ENCODE measurements at regions not wholly inside any gene's neighbourhood (a gene's known extent, or its start where the extent isn't known, plus 50 kb on each side); places are given as distances from the start of the nearest gene placed in this dataset.

DNA sequence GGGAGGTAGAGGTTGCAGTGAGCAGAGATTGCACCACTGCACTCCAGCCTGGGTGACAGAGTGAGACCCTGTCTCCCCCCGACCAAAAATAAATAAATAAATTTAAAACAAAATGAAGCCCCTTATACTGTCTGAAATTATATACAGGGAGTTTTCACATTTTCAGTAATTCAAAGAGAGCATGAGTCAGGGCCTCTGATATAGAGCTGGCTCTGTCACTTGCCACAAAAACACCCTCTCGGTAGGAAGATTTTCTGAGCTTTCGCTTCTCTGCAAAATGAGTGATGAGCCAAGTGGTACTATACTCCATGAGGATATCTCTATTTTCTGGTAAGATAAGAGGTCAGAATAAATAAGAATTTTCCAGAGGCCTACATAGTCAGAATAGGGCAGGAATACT is 462.9 kb downstream of the COG6 start:
- no peaks in the 10 kb centered on the region for H3K36me3 ChIP-seq (ENCODE audit: control insufficient read depth, insufficient read depth, low read length)
- H3K4me1 ChIP-seq (ENCODE audit: control insufficient read depth, insufficient read depth, low read length) = peaks cover 14% of the 10 kb centered on the region
- H3K4me3 ChIP-seq (ENCODE audit: low read depth, low read length) = no peak overlapping the region
- H3K9me3 ChIP-seq (ENCODE audit: control insufficient read depth, insufficient read depth, low read depth, low read length) = peaks cover 9% of the 10 kb centered on the region; the same call in 1 of the 2 replicates
- no peak overlapping the region for H3K9ac ChIP-seq (ENCODE audit: low read length)
- H3K27ac ChIP-seq (ENCODE audit: low read depth, low read length) = no peak overlapping the region
- H3K27me3 ChIP-seq (ENCODE audit: control insufficient read depth, insufficient read depth, low read length) = no peaks in the 10 kb centered on the region

DNA sequence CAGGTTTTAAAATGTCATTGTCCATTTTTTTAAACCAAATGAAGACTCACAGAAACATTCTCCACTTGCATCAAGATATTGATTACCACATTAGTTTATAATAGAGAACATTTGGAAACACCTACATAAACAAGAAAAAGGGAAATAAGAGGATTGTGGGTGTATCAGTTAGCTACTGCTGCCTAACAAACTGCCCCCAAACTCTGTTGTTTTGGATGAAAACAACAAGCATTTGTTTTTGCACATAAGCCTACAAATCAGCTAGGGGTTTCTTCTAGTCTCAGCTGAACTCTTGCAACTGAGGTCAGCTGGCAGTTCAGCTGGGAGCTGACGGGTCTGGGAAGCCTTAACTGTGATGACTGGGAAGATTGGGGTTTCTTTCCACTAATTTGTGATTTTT is 464.4 kb downstream of the COG6 start:
- Histone ChIP-seq H3K27me3 (ENCODE audit: control insufficient read depth, insufficient read depth, low read length) (no peaks in the 10 kb centered on the region), H3K27ac (ENCODE audit: low read depth, low read length) (no peak overlapping the region), H3K4me3 (ENCODE audit: low read depth, low read length) (no peak overlapping the region), H3K4me1 (ENCODE audit: control insufficient read depth, insufficient read depth, low read length) (peaks cover 14% of the 10 kb centered on the region), H3K9me3 (ENCODE audit: control insufficient read depth, insufficient read depth, low read depth, low read length) (peaks cover 9% of the 10 kb centered on the region; the same call in 1 of the 2 replicates), H3K9ac (ENCODE audit: low read length) (no peak overlapping the region), H3K36me3 (ENCODE audit: control insufficient read depth, insufficient read depth, low read length) (no peaks in the 10 kb centered on the region)

DNA sequence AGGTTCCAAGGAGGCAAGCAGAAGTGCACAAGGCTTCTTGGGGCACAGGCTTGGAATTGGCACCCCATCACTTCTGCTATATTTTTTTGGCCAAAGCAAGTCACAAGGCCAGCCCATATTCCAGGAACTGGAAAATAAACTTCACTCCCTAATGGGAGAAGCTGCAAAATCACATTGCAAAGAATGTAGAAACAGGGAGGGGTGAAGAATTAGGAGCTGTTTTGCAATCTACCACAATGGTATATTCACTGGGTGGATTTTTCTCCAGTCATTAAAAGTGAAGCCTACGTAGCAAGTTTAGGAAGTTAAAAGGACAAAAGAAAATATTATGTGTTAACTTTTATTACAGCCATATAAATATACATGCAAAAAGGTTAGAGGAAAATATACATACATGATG is 464.8 kb downstream of the COG6 start:
- no peak overlapping the region for H3K27ac ChIP-seq (ENCODE audit: low read depth, low read length)
- H3K9me3 ChIP-seq (ENCODE audit: control insufficient read depth, insufficient read depth, low read depth, low read length) = peaks cover 9% of the 10 kb centered on the region; the same call in 1 of the 2 replicates
- H3K4me3 ChIP-seq (ENCODE audit: low read depth, low read length) = no peak overlapping the region
- H3K9ac ChIP-seq (ENCODE audit: low read length) = no peak overlapping the region
- no peaks in the 10 kb centered on the region for H3K36me3 ChIP-seq (ENCODE audit: control insufficient read depth, insufficient read depth, low read length)
- H3K27me3 ChIP-seq (ENCODE audit: control insufficient read depth, insufficient read depth, low read length) = no peaks in the 10 kb centered on the region
- peaks cover 12% of the 10 kb centered on the region for H3K4me1 ChIP-seq (ENCODE audit: control insufficient read depth, insufficient read depth, low read length)

DNA sequence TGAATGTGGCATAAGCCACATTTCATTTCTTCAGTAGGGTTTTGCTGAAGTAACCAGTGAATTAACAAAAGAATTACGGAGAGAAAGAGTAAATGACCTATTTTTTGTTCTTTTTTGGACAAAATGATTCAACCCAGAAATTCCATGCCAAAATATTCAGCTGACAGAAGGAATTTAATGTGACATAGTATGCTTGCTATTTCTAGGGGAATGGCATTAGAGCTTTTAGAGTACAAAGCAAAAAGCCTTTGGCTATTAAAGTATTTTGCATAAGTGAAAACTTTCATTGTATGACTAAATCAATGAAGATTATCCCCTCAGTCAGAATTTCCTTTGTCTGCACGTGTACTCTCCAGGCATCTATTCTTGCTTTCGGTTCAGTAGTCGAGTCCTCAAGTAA is 465.3 kb downstream of the COG6 start:
- Histone ChIP-seq H3K4me3 (ENCODE audit: low read depth, low read length) (no peak overlapping the region), H3K36me3 (ENCODE audit: control insufficient read depth, insufficient read depth, low read length) (no peaks in the 10 kb centered on the region), H3K9me3 (ENCODE audit: control insufficient read depth, insufficient read depth, low read depth, low read length) (peaks cover 9% of the 10 kb centered on the region; the same call in 1 of the 2 replicates), H3K27me3 (ENCODE audit: control insufficient read depth, insufficient read depth, low read length) (no peaks in the 10 kb centered on the region), H3K4me1 (ENCODE audit: control insufficient read depth, insufficient read depth, low read length) (peaks cover 7% of the 10 kb centered on the region), H3K9ac (ENCODE audit: low read length) (no peak overlapping the region), H3K27ac (ENCODE audit: low read depth, low read length) (no peak overlapping the region)

DNA sequence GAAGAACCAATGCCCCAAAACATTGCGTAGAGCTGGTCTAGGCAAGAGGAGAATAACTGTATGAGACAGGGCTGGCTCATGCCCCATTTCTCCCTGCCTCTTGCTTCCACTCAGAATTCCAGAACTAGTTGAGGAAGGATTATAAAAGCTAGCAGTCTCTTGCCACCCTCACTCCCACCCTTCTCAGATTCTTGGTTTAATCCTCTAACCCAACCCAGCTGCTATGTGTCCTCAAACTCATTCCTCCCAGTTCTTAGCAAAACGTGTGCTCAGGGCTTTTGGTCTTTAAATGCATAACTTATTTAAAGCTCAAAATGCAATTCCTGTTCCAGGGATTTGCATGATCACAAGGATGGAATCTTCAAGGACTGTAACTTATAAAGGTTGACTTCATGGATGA is 466.3 kb downstream of the COG6 start:
- Histone ChIP-seq H3K4me3 (ENCODE audit: low read depth, low read length) (no peak overlapping the region), H3K9me3 (ENCODE audit: control insufficient read depth, insufficient read depth, low read depth, low read length) (peaks cover 9% of the 10 kb centered on the region; the same call in 1 of the 2 replicates), H3K9ac (ENCODE audit: low read length) (no peak overlapping the region), H3K27me3 (ENCODE audit: control insufficient read depth, insufficient read depth, low read length) (no peaks in the 10 kb centered on the region), H3K36me3 (ENCODE audit: control insufficient read depth, insufficient read depth, low read length) (no peaks in the 10 kb centered on the region), H3K4me1 (ENCODE audit: control insufficient read depth, insufficient read depth, low read length) (0 out of 2 replicates have a peak, but pooled peaks cover 7% of the 10 kb centered on the region), H3K27ac (ENCODE audit: low read depth, low read length) (no peak overlapping the region)

DNA sequence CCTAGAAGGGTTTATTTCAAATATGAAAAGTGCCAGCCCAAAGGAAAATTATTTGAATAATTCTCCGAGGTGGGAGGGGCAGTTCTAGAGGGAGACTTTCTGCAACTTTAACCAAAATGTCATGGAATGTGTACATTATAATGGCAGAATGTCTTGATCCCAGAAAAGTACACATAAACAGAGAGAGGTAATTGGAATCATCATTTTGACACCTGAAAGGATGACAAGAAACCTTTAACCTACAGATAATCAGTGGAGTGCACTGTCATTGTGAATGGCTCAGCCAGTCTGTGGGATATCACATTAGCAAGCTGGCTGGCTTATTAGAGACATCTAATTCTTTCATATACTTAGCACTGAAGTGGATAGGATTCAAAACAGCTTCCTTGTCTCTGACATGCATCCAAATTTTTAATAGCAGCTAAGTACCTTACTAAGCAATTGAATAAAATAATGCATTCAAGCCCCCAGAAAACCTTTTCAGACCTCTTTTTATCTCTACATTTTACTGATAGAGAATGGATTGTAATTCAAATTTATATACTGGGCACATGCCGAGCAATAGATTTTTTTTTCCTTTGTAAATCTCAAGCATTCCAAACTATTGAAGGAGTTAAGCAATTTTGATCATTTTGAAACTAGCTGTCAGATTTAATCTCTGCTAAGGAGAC is 468.6 kb downstream of the COG6 start:
- Histone ChIP-seq H3K4me1 (ENCODE audit: control insufficient read depth, insufficient read depth, low read length) (0 out of 2 replicates have a peak, but pooled peaks cover 7% of the 10 kb centered on the region), H3K9ac (ENCODE audit: low read length) (no peak overlapping the region), H3K27me3 (ENCODE audit: control insufficient read depth, insufficient read depth, low read length) (no peaks in the 10 kb centered on the region), H3K9me3 (ENCODE audit: control insufficient read depth, insufficient read depth, low read depth, low read length) (peaks cover 13% of the 10 kb centered on the region), H3K36me3 (ENCODE audit: control insufficient read depth, insufficient read depth, low read length) (no peaks in the 10 kb centered on the region), H3K27ac (ENCODE audit: low read depth, low read length) (no peak overlapping the region), H3K4me3 (ENCODE audit: low read depth, low read length) (no peak overlapping the region)

DNA sequence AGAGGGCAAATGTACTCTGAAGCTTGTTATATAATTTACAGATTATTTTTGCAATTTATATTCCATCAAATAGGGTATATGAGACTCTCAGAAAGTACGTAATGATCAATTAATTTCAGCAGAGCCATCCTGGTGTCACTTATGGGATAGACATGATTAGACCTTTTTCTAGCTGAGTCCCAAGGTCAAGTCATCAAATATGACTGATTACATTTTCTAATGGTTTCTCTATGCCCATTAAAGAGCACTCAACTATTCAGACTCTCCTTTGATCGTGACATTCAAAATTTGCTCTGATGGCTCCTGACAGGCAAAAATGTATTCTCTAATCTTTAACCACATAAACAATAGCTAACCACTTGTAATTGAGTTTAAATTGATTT is 469.2 kb downstream of the COG6 start:
- H3K4me3 ChIP-seq (ENCODE audit: low read depth, low read length) = no peak overlapping the region
- 0 out of 2 replicates have a peak, but pooled peaks cover 7% of the 10 kb centered on the region for H3K4me1 ChIP-seq (ENCODE audit: control insufficient read depth, insufficient read depth, low read length)
- peaks cover 14% of the 10 kb centered on the region for H3K9me3 ChIP-seq (ENCODE audit: control insufficient read depth, insufficient read depth, low read depth, low read length)
- H3K36me3 ChIP-seq (ENCODE audit: control insufficient read depth, insufficient read depth, low read length) = no peaks in the 10 kb centered on the region
- H3K27me3 ChIP-seq (ENCODE audit: control insufficient read depth, insufficient read depth, low read length) = no peaks in the 10 kb centered on the region
- no peak overlapping the region for H3K9ac ChIP-seq (ENCODE audit: low read length)
- no peak overlapping the region for H3K27ac ChIP-seq (ENCODE audit: low read depth, low read length)

DNA sequence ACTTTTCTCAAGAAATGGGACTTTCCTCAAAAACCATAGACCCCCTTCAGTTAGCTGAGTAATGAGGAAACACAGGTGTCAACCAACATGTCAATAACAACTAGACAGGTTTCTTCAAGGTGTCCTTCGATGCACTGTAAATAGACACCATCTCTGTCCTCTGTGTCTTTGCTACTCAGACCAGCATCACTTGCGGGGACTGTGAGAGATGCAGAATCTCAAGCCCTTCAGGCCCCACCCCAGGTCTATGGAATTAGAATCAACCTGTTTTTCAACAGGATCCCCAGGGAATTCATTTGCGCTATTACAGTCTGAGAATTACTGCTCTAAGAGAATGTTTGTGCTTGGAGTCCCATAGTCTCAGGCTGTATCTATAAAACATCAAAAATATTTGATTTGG is 469.9 kb downstream of the COG6 start:
- peaks cover 8% of the 10 kb centered on the region for H3K9me3 ChIP-seq (ENCODE audit: control insufficient read depth, insufficient read depth, low read depth, low read length)
- H3K4me1 ChIP-seq (ENCODE audit: control insufficient read depth, insufficient read depth, low read length) = 0 out of 2 replicates have a peak, but pooled peaks cover 7% of the 10 kb centered on the region
- H3K27ac ChIP-seq (ENCODE audit: low read depth, low read length) = no peak overlapping the region
- H3K4me3 ChIP-seq (ENCODE audit: low read depth, low read length) = no peak overlapping the region
- H3K27me3 ChIP-seq (ENCODE audit: control insufficient read depth, insufficient read depth, low read length) = no peaks in the 10 kb centered on the region
- no peak overlapping the region for H3K9ac ChIP-seq (ENCODE audit: low read length)
- H3K36me3 ChIP-seq (ENCODE audit: control insufficient read depth, insufficient read depth, low read length) = no peaks in the 10 kb centered on the region

DNA sequence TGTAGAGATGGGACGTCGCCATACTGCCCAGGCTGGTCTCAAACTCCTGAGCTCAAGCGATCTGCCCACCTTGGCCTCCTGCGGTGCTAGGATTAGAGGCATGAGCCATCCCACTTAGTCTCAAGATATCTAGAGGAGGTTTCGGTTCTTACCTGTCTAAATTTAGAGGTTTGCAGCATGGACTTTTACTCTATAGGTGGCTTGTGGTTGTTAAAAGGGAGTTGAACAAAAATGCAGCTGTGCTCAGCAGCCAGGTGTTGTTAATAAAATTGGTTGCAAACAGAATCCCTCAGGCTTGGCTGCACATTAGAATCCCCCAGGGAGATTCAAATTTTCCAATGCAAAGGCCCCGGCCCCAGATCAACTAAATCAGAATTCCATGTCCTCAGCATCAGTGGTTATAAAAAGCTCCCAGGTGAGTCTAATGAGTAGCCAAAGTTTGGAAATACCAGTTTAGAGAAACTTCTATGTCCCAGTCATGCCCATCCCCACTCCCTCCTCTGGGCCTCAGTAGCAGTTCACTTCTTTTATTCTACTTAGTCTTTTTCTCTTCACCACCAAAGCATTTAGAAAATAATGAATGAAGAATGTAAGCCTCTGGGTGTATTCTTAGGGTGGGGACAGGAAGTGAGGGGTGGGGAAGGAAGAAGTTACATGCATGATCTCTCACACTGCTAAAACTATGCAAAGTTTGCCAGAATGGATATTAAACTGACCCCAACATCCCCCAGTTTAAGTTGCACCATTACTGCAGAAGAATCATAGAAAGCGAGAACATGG is 471.0 kb downstream of the COG6 start:
- no peak overlapping the region for H3K9ac ChIP-seq (ENCODE audit: low read length)
- H3K27me3 ChIP-seq (ENCODE audit: control insufficient read depth, insufficient read depth, low read length) = no peaks in the 10 kb centered on the region
- H3K9me3 ChIP-seq (ENCODE audit: control insufficient read depth, insufficient read depth, low read depth, low read length) = peaks cover 8% of the 10 kb centered on the region
- no peak overlapping the region for H3K4me3 ChIP-seq (ENCODE audit: low read depth, low read length)
- 0 out of 2 replicates have a peak, but pooled peaks cover 7% of the 10 kb centered on the region for H3K4me1 ChIP-seq (ENCODE audit: control insufficient read depth, insufficient read depth, low read length)
- no peak overlapping the region for H3K27ac ChIP-seq (ENCODE audit: low read depth, low read length)
- no peaks in the 10 kb centered on the region for H3K36me3 ChIP-seq (ENCODE audit: control insufficient read depth, insufficient read depth, low read length)

DNA sequence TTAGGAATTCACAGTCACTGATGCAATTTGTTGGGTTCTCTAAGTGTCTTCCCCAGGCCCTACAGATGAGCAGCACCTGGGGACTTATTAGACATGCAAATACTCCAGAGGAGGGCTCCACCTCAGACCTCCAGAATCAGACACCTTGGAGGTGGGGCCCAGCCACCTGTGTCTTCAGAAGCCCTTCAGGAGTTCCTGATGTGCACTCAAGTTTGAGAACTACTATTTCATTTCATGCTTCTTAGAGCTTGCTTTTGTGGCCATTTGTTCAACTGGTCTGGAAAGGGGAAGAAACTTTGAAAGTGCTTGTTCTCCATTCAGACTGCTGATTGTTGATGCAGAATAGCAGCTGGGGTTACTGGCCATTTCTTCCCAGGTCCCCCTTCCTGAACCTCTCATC is 472.0 kb downstream of the COG6 start:
- Histone ChIP-seq H3K9ac (ENCODE audit: low read length) (no peak overlapping the region), H3K4me1 (ENCODE audit: control insufficient read depth, insufficient read depth, low read length) (0 out of 2 replicates have a peak, but pooled peaks cover 7% of the 10 kb centered on the region), H3K36me3 (ENCODE audit: control insufficient read depth, insufficient read depth, low read length) (no peaks in the 10 kb centered on the region), H3K4me3 (ENCODE audit: low read depth, low read length) (no peak overlapping the region), H3K27ac (ENCODE audit: low read depth, low read length) (no peak overlapping the region), H3K27me3 (ENCODE audit: control insufficient read depth, insufficient read depth, low read length) (no peaks in the 10 kb centered on the region), H3K9me3 (ENCODE audit: control insufficient read depth, insufficient read depth, low read depth, low read length) (peaks cover 8% of the 10 kb centered on the region)

DNA sequence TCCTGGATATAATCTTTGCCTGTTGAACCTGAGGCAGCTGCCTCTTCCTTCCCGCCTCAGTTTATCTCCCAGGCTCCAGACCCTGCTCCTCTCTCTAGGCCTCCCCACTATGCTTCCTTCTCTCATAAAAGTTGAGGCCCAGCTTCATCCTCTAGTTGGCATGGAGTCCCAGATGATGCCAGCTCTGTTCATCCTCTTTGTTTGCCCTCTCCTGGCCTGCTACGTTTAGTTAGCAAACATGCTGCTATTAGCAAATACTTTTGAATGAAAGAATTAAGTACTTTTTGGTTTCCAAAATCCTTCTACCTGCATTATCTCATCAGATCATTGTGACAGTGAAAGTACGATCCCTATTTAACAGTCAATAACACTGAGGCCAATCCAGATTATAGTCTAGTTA is 472.5 kb downstream of the COG6 start:
- Histone ChIP-seq H3K4me3 (ENCODE audit: low read depth, low read length) (no peak overlapping the region), H3K4me1 (ENCODE audit: control insufficient read depth, insufficient read depth, low read length) (0 out of 2 replicates have a peak, but pooled peaks cover 7% of the 10 kb centered on the region), H3K27me3 (ENCODE audit: control insufficient read depth, insufficient read depth, low read length) (no peaks in the 10 kb centered on the region), H3K36me3 (ENCODE audit: control insufficient read depth, insufficient read depth, low read length) (no peaks in the 10 kb centered on the region), H3K9ac (ENCODE audit: low read length) (no peak overlapping the region), H3K27ac (ENCODE audit: low read depth, low read length) (no peak overlapping the region), H3K9me3 (ENCODE audit: control insufficient read depth, insufficient read depth, low read depth, low read length) (peaks cover 8% of the 10 kb centered on the region)

All from HUES6 (cell line).